ENCODE measurements at regions not wholly inside any gene's neighbourhood (a gene's known extent, or its start where the extent isn't known, plus 50 kb on each side); places are given as distances from the start of the nearest gene placed in this dataset.

GRCh38 chr10:4144817-4145216 lies 359.8 kb upstream of the KLF6 start:
- TF ChIP-seq CTCF (IDR thresholded peaks at IDR 0.05), result no peak
- no peak for TF ChIP-seq RELA (CRISPR knock-in tag; IDR thresholded peaks at IDR 0.05; ENCODE audit: borderline replicate concordance)
- no peak for TF ChIP-seq CREM (CRISPR knock-in tag; IDR thresholded peaks at IDR 0.05)
